ENCODE measurements at regions not wholly inside any gene's neighbourhood (a gene's known extent, or its start where the extent isn't known, plus 50 kb on each side); places are given as distances from the start of the nearest gene placed in this dataset.
"Not testable (repeated sequence)": the region's sequence is repeated elsewhere in the genome, so short reads cannot be mapped to it uniquely, and the experiment has no call there.

DNA sequence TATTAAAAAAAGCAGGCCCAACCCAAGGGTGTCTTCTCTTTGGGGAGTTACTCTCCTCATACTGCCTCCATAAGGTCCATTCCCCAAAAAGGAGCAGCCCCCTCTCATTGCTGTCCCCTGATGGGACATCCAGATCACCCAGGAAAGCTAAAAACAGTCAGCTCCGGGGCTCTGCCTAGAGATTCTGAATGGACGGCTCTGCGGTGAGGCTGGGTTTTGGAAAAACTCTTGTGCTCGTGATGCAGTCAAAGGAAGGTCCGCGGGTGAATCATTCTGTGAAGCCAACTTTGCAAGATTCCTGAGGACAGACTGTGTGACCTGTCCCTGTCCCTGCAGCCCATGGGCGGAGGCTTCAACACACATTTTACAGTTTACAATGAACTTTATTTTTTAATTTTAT is 351.5 kb downstream of the TYW1 start (continued):
- TF ChIP-seq, protein P1, sequence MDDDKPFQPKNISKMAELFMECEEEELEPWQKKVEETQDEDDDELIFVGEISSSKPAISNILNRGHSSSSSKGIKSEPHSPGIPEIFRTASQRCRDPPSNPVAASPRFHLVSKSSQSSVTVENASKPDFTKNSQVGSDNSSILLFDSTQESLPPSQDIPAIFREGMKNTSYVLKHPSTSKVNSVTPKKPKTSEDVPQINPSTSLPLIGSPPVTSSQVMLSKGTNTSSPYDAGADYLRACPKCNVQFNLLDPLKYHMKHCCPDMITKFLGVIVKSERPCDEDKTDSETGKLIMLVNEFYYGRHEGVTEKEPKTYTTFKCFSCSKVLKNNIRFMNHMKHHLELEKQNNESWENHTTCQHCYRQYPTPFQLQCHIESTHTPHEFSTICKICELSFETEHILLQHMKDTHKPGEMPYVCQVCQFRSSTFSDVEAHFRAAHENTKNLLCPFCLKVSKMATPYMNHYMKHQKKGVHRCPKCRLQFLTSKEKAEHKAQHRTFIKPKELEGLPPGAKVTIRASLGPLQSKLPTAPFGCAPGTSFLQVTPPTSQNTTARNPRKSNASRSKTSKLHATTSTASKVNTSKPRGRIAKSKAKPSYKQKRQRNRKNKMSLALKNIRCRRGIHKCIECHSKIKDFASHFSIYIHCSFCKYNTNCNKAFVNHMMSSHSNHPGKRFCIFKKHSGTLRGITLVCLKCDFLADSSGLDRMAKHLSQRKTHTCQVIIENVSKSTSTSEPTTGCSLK (tag by site-specific recombination; IDR thresholded peaks at IDR 0.05) = no peak

DNA sequence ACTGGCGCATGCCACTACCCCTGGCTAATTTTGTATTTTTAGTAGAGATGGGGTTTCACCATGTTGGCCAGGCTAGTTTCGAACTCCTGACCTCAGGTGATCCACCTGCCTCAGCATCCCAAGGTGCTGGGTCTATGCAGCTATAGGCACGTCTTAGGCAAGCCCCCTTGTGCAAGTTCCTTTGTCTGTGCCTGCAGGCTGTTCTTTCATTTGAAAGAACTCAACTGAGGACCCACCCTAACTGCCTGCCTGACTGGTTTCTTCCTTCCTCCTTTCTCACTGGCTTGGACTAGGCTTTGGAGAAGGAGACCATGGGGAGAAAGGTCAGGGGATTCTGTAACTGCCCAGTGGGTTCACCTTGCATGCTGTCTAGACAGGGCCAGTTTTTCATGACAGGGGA is 361.0 kb downstream of the TYW1 start:
- CTCF ChIA-PET = interaction anchor here (0.6 kb wide), 1 partner anchor 143 kb away, joined by 5 read pairs; no protein-coding TSS in a partner anchor
- not testable (repeated sequence) for H3K27ac ChIP-seq (ENCODE audit: extremely low read depth, low read depth, low read length)

DNA sequence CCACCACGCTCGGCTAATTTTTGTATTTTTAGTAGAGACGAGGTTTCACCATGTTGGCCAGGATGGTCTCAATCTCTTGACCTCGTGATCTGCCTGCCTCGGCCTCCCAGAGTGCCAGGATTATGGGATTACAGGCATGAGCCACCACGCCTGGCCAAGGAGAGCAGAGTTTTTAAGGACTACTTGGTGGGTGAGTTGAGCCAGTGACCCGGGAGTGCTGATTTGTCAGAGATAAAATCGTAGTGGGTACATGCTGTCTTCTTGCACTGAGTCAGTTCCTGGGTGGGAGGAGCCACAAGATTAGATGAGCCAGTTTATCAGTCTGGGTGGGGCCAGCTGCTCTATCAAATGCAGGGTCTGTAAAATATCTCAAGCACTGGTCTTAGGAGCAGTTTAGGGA is 361.7 kb downstream of the TYW1 start:
- POLR2A ChIA-PET; H3K4me1 ChIP-seq (ENCODE audit: control insufficient read depth, insufficient read depth, low read length); H3K4me3 ChIP-seq (ENCODE audit: low read depth, low read length); H3K27ac ChIP-seq (ENCODE audit: extremely low read depth, low read depth, low read length); H3K36me3 ChIP-seq (ENCODE audit: control insufficient read depth in 2 of 2, insufficient read depth in 1 of 2, low read length in 2 of 2); H3K9me3 ChIP-seq (ENCODE audit: control insufficient read depth, insufficient read depth, low read depth, low read length): not testable (repeated sequence)
- CTCF ChIA-PET = interaction anchor here (0.6 kb wide), 2 partner anchors 17 to 144 kb away, joined by 3 to 5 read pairs; no protein-coding TSS in a partner anchor

More for the DNA sequence above, 361.0 kb downstream of the TYW1 start:
- H3K4me3 ChIP-seq (ENCODE audit: low read depth, low read length); H3K36me3 ChIP-seq (ENCODE audit: control insufficient read depth in 2 of 2, insufficient read depth in 1 of 2, low read length in 2 of 2); H3K4me1 ChIP-seq (ENCODE audit: control insufficient read depth, insufficient read depth, low read length); POLR2A ChIA-PET; H3K9me3 ChIP-seq (ENCODE audit: control insufficient read depth, insufficient read depth, low read depth, low read length): not testable (repeated sequence)

DNA sequence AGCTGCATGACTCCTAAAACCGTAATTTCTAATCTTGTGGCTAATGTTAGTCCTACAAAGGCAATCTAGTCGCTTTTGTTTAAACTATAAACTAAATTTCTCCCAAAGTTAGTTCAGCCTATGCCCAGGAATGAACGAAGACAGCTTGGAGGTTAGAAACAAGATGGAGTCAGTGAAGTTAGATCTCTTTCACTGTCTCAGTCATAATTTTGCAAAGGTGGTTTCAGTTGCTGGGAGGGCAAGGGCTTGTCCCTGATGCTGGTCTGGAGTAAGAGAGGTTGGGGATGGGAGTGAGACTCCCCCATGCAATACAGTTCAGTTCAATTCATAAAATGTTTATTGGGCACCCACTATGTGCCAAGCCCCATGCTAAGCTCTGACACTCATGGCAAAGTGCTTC is 362.1 kb downstream of the TYW1 start:
- CTCF ChIA-PET; H3K4me1 ChIP-seq (ENCODE audit: control insufficient read depth, insufficient read depth, low read length); H3K27ac ChIP-seq (ENCODE audit: extremely low read depth, low read depth, low read length); H3K36me3 ChIP-seq (ENCODE audit: control insufficient read depth in 2 of 2, insufficient read depth in 1 of 2, low read length in 2 of 2); H3K4me3 ChIP-seq (ENCODE audit: low read depth, low read length); POLR2A ChIA-PET; H3K9me3 ChIP-seq (ENCODE audit: control insufficient read depth, insufficient read depth, low read depth, low read length): not testable (repeated sequence)

DNA sequence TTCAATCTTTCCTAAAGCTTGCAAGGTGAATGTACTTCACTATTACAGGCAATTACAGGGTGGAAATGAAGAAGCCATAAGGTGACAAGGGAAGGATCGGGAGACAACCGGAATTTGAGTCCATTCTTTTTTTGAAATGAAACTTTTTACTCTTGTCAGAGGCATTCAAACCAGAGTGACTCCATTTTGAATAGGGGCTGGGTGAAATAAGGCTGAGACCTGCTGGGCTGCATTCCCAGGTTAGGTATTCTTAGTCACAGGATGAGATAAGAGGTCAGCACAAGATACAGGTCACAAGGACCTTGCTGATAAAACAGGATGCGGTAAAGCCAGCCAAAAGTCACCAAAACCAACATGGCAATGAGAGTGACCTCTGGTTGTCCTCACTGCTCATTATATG is 363.3 kb downstream of the TYW1 start:
- no peak overlapping the region for H3K27ac ChIP-seq (ENCODE audit: extremely low read depth, low read depth, low read length)
- TF ChIP-seq ZNF792 (tag by site-specific recombination; IDR thresholded peaks at IDR 0.05) (no peak), ZNF174 (tag by site-specific recombination; IDR thresholded peaks at IDR 0.05) (no peak), GLI4 (tag by site-specific recombination; IDR thresholded peaks at IDR 0.05) (no peak), ZNF571 (tag by site-specific recombination; IDR thresholded peaks at IDR 0.05) (no peak), ZNF791 (tag by site-specific recombination; IDR thresholded peaks at IDR 0.05) (no peak), TRIM28 (IDR thresholded peaks at IDR 0.05; ENCODE audit: borderline replicate concordance, low read length) (no peak), ZNF510 (tag by site-specific recombination; IDR thresholded peaks at IDR 0.05; ENCODE audit: insufficient replicate concordance) (no peak)
- TF ChIP-seq, protein P2, sequence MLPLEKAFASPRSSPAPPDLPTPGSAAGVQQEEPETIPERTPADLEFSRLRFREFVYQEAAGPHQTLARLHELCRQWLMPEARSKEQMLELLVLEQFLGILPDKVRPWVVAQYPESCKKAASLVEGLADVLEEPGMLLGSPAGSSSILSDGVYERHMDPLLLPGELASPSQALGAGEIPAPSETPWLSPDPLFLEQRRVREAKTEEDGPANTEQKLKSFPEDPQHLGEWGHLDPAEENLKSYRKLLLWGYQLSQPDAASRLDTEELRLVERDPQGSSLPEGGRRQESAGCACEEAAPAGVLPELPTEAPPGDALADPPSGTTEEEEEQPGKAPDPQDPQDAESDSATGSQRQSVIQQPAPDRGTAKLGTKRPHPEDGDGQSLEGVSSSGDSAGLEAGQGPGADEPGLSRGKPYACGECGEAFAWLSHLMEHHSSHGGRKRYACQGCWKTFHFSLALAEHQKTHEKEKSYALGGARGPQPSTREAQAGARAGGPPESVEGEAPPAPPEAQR (tag by site-specific recombination; IDR thresholded peaks at IDR 0.05) = no peak
- TF ChIP-seq, protein P3, sequence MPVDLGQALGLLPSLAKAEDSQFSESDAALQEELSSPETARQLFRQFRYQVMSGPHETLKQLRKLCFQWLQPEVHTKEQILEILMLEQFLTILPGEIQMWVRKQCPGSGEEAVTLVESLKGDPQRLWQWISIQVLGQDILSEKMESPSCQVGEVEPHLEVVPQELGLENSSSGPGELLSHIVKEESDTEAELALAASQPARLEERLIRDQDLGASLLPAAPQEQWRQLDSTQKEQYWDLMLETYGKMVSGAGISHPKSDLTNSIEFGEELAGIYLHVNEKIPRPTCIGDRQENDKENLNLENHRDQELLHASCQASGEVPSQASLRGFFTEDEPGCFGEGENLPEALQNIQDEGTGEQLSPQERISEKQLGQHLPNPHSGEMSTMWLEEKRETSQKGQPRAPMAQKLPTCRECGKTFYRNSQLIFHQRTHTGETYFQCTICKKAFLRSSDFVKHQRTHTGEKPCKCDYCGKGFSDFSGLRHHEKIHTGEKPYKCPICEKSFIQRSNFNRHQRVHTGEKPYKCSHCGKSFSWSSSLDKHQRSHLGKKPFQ (tag by site-specific recombination; IDR thresholded peaks at IDR 0.05) = no peak
- TF ChIP-seq, protein P4, sequence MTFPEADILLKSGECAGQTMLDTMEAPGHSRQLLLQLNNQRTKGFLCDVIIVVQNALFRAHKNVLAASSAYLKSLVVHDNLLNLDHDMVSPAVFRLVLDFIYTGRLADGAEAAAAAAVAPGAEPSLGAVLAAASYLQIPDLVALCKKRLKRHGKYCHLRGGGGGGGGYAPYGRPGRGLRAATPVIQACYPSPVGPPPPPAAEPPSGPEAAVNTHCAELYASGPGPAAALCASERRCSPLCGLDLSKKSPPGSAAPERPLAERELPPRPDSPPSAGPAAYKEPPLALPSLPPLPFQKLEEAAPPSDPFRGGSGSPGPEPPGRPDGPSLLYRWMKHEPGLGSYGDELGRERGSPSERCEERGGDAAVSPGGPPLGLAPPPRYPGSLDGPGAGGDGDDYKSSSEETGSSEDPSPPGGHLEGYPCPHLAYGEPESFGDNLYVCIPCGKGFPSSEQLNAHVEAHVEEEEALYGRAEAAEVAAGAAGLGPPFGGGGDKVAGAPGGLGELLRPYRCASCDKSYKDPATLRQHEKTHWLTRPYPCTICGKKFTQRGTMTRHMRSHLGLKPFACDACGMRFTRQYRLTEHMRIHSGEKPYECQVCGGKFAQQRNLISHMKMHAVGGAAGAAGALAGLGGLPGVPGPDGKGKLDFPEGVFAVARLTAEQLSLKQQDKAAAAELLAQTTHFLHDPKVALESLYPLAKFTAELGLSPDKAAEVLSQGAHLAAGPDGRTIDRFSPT (tag by site-specific recombination; IDR thresholded peaks at IDR 0.05) = no peak
- H3K4me1 ChIP-seq (ENCODE audit: control insufficient read depth, insufficient read depth, low read length) = no peaks in the 10 kb centered on the region
- CTCF ChIA-PET = no interaction called here
- H3K4me3 ChIP-seq (ENCODE audit: low read depth, low read length) = no peak overlapping the region
- POLR2A ChIA-PET = no interaction called here
- H3K9me3 ChIP-seq (ENCODE audit: control insufficient read depth, insufficient read depth, low read depth, low read length) = no peaks in the 10 kb centered on the region
- H3K36me3 ChIP-seq (ENCODE audit: control insufficient read depth in 2 of 2, insufficient read depth in 1 of 2, low read length in 2 of 2) = no peaks in the 10 kb centered on the region

Data from HEK293 (cell line).